NCI-H2107 treated with DMSO at 0.1 percent for 48 hours (cell line): ENCODE measurements at regions not wholly inside any gene's neighbourhood (a gene's known extent, or its start where the extent isn't known, plus 50 kb on each side); places are given as distances from the start of the nearest gene placed in this dataset.

Experiments
- DNase-seq: peaks from one replicate; lab custom pipeline; 2025; ENCODE audit not compliant: unreplicated experiment; lab: John Stamatoyannopoulos, UW

DNA sequence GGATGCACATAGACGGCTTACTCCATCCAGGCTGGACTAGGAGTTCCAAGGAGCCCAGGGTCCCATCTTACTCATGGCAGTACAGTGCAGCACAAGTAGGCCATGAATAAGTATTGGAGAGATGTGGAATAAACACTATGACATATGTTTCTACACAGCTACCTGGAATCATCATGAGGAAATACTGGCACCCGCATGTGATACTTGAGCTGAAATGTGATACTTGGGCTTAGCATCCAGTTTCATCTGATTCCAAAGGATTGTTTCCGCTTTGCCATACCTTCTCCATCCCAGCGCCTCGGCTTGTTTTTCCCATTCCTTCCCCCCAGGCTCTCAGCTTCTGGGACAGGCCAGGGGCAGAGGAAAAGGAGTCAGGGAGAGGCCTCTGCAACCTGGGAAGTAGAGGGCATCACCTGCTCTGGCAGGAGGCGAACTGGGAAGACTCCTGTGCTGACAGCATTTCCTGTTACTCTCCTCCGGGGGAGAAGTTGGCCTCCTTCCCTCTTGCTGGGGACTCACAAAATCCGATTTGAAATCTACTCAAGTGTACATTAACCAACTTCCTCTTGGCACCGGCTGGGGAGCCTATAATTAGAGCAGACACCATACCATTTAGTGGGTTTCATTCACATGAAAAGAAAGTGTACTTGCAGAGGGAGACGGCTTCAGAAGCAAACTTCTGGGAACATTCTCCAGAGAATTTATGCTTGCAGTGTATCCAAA, 187.8 kb downstream of the MIAT start:
- DNase-seq, result peak; percentile 21

DNA sequence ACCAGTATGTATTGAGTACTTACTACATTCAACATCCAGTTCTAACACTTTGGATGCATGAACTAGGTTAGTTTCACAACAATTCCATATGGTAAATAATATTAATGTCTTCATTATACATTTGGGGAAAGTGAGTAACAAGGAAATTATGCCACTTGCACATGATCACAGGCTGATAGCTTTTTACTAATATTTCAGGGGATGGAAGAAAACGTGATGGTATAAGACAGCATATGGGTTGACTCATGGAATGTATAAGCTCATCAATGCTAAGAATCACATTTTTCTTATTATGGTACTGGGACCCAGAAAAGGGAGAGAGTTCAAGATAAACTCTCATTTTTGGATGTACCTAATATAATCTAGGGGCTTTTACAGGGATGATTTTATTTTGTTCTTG, 188.7 kb downstream of the MIAT start:
- no peak for DNase-seq

DNA sequence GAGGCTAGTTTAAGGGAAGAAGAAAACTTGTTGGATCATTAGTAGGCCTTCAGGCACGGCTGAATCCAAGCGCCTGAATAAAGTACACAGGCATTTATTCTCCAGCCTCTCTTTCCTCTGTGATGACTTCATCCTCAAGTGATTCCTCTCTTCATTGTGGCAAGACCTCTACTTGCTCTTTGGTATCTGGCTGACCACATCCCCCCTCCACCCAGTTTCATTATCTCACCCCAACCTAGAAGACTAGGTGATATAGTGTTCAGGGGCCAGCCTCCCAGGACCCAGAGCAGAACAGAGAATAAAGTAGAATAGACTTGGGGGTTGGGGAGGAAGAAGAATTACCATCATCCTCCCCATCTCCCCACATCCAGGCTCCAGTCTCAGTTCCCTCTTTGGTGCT, 189.3 kb downstream of the MIAT start:
- DNase-seq, result no peak

DNA sequence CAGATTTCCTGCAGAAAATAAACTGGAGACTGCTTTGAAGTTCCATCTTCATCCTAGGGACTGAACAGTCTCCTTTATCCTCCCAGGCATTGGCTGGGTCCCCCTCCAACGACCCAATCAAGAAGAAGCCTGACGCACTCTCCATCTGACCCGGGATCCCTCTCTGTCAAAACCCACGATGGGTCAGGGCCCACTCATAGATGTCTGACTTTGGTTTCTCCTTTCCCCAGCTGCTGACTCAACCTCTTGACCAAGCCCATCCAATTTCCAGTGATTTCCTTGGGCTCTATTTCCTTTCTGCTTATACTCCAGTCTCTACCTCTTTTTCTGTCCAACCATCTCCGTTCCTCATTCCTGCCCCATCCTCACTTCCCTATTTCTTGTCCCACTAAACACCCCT, 189.7 kb downstream of the MIAT start:
- no peak for DNase-seq

DNA sequence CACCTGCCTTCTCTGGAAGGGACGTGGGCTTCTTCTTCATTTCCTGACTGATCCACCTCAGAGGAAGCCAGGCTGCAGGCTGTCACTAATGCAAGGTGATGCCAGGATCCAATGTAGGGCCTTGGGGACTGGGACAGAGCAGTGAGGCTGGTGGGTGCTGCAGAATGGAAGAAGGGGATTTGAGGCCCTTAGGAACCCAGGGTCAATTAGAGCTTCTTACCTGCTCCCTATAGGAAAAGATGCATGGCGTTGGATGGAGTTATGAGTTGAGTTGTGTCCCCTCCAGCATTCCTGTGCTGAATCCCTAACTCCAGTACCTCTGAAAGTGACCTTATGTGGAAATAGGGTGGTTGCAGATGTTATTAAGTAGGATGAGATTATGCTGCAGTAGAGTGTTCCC, 190.4 kb downstream of the MIAT start:
- no peak for DNase-seq

DNA sequence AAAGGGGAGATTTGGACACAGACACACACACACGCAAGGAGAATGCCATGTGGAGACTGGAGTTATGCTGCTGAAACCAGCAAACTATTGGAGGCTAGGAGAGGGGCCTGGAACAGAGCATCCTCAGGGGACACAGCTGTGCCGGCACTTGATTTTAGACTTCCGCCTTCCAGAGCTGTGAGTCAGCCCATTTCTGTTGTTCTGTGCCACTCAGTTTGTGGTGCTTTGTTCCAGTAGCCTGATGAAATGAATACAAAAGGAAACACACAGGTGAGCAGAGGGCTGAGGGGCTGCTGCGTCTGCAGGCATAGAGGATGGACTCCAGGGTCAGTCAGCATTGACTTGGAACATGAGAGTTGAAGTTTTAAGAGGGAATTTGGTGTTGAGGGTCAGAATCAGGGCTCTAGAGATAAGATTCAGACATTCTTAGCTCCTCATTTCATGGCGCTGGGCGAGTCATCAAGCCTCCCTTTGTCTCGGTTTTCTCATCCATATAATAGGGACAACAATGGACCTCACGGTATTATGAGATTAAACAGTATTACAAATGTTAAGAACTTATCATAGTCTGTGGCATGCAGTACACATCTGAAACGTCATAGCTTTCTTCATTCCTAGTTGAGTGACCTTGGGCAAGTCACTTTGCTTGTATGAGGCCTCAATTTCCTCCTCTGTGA, 191.0 kb downstream of the MIAT start:
- DNase-seq, result no peak

DNA sequence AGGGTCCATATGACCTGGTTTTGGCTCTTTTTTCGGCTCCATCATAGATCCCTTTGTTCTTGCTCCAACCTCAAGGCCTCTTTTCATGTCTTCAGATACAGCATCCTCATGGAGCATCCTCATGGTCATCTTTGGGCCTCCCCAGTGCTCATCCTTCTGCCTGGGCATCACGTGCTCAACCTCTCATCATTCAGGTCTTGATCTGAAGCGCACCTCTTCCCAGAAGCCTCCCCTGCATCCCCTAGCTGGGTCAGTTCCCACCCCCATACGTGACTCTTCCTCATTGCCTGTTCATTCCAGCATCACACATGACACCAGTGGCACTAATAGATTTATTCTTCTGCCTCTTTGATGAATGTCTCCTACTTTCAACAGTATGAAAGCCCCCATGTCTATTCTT, 192.2 kb downstream of the MIAT start:
- DNase-seq, result no peak

DNA sequence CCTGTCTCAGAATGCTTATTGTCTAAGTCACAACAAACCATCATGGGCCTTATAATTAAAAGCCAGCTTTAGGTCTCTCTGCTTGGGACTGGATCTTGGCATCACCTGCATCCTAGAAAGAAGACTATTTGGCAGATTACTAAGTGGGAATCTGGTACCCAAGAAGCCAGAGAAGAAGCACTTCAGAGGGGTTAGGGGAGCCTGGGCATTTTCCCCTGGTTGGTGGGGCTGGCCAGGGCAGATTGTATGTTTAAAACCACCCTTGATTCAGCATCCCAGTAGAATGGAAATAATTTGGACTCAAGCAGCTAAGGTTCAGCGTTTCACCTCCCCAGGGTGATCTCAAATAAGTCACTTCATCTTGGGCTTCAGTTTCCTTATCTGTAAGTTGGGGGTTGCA, 193.7 kb downstream of the MIAT start:
- DNase-seq, result no peak

DNA sequence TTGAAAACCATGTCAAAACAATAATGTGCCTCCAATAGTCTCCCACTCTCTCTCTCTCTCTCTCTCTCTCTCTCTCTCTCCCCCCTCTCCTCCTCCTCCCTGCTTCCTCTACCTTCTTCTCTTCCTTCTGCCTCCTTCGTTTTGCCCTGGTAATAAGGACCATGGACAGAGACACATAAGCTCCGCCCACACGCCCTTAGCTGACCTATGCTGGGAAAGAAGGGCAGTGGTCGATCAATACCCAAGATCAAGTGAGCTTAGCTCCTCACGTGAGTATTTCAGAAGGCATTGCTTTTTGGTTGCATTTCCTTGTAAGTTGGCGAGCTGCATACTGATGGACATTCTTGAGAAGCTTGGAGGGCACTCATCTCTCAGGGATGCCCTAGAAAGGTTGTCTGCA, 194.8 kb downstream of the MIAT start:
- DNase-seq, result no peak

DNA sequence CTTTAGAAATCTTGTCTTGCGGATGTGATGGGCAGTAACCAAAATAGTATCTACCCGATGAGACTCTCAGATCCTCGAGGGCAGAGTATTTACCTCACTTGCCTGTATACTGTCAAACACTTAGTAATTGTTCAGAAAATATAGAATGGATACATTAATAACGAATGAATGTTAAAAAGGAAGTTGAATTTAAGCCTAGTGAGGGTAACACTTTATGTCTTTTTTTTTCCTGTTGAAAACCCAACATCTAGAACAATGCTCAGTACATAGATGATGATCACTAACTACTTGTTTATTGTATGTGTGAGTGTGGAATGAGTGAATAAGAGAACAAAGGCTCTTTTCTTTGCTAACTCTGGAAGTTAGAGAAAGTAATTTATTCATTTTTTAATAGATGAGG, 195.7 kb downstream of the MIAT start:
- DNase-seq, result no peak

DNA sequence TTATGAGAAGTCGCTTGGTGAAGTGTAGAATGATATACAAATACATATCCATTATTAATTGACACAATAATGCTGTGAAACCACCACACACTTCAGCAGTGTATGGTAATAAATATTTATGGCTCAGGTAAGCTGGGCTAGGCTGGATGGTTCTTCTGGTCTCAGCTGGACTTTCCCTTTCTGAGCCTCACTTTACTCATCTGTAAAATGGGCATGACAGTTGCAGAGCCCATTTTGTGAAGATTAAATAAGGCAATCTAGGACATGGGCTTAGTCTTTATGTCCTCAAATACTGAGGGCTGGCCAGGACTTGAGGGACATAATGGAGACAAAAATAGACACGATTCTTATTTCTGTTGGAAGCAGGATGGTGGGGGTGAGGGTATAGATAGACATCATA, 196.1 kb downstream of the MIAT start:
- no peak for DNase-seq

DNA sequence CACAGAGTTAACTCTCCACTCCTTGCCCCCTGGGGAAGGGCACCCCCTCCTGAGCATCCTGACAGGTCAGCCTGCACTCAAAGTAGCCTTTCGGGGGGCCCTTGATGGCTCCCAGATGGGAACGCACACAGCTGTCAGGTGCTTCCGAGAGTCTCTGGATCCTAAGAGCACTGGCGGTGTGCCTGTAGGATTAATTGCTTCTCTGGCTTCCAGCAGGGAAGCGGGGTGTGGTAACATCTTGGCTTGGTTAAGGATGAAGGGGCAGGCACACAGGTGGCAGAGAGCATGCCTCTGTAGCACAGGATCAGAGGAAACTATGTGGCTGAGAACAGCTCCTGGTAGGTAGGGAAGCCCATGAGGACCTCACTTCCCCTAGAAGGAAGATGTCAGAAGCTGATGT, 199.8 kb downstream of the MIAT start:
- no peak for DNase-seq

DNA sequence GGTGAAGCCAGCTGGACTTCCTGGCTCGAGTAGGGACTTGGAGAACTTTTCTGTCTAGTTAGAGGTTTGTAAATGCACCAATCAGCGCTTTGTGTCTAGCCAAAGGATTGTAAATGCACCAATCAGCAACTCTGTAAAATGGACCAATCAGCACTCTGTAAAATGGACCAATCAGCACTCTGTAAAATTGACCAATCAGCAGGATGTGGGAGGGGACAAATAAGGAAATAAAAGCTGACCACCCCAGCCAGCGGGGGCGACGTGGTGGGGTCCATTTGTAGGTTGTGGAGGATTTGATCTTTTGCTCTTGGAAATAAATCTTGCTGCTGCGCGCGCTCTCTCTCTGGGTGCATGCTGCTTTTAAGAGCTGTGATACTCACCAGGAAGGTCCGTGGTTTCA, 202.9 kb downstream of the MIAT start:
- no peak for DNase-seq

DNA sequence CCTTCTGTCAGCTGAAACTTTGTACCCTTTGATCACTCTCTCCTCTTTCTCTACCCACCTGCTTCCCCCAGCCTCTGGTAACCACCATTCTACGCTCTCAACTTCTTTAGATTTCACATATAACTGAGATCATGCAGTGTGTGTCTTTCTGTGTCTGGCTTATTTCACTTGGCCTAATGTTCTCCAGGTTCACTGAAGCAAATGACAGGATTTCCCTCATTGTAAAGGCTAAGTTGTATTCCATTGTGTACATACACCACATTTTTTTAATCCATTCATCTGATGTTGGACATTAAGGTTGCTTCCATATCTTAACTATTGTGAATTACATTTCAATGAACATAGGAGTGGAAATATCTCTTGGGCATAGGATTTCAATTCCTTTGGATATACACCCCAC, 207.6 kb downstream of the MIAT start:
- no peak for DNase-seq

DNA sequence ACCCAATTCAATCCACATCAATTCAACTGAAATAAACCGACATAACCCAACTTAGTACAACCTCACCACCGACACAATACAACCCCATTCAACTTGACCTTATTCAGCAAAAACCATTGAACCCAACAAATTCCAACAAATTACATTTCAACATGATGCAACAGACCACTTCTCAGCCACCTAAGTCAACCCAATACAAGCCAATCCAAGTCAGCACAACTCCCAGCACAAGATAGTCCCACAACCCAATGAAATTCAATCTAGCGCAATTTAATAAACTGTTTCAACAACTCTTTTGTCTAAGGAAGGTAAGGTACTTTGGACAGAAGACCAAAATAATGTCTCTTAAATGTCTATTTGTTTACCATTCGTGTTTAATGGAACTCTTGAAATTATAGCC, 226.0 kb downstream of the MIAT start:
- DNase-seq, result no peak

DNA sequence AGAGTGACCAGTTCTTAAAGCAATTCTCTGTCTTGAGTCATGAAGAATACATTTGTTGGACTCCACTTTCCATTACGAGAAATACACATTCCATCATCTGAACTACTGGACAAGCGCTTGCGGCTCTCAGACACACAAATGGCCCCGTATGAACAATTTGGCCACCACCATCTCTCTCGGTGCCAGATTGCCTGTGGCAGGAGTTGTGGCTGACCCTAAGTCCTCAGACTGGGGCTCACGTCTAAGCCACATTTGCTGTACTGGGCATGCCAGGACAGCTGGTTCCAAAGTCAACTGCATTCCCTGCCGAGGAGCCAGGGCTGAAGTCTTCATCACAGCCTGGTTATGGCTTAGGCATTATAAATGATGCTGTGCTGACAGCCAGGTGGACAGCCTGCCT, 227.5 kb downstream of the MIAT start:
- no peak for DNase-seq

DNA sequence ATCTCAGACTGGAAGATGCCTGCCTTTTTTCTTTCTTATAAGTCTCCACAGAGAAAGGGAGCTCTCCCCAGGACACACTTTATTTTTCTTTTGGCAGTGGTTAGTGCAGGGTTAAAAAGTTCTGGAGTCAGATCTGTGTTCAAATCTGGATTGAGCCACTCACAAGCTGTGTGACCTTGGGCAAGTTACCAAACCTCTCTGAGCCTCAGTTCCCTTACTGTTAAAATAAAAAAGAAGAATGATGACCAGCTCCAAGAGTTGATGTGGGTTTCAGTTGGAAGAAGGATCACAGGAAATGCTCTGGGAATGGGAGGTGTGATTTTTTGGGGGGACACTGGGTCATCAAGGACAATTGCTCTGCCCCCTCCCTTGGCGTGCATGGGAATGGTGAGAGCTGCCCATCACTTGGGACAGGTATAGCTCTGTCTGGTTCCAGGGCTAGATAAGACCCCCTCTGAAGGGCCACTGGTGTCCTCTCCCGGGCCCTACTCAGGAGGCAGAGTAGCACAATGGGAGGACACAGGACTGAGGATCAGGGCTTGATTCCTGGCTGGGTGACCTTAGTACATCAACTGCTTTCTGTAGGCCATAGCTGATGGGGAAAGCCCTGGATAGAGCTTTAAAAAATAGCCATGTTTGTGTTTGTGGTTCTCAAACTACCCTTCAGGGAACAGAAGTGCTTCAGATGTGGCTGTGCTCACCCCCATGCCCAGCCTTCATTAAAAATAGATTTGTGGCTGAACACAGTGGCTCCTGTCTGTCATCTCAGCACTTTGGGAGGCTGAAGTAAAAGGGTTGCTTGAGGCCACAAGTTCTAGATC, 228.3 kb downstream of the MIAT start:
- no peak for DNase-seq

DNA sequence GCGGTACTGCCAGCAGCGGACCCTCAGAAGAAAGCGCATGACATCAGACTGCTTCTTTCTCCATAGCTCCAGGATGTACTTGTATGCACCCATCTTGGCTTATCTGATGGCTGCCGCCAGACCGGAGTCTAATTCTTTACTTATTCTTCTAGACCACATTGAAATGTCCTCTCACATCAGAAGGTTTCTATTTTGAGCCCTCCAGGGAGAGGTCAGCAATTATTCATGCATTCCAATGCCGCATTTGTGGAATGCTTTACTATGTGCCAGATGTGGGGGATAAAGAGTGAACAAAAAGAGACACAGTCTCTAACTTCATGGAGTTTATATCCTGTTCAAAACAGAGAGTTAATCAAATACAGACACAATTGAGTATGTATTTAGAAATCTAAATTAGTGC, 230.1 kb downstream of the MIAT start:
- DNase-seq, result no peak

DNA sequence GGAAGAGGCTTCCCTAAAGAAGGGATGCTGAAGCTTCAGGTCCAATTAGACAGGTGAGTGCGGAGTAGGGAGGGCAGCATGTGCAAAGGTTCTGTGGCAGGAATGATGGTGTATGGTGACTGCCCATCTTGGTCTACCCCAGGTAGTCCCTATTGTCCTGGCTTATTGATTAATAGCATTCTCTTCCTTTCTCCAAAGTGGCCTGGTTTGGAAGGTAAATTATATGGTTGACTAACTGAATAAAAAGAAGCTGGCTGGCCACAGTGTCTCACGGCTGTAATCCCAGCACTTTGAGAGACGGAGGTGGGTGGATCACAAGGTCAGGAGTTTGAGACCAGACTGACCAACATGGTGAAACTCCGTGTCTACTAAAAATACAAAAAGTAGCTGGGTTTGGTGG, 230.5 kb downstream of the MIAT start:
- DNase-seq, result no peak

DNA sequence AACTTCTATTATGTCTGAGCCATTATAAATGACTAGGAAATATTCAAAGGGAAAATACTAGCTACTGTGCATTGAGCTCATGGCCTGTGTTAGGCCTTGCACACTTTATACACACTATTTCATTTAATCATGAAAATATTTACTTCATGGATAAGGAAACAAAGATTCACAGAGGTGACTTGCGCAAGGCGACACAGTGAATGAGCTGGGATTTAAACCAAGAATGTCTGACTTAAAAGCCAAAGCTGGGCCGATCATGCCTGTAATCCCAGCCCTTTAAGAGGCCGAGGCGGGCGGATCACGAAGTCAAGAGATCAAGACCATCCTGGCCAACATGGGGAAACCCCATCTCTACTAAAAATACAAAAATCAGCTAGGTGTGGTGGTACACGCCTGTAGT, 231.5 kb downstream of the MIAT start:
- no peak for DNase-seq

DNA sequence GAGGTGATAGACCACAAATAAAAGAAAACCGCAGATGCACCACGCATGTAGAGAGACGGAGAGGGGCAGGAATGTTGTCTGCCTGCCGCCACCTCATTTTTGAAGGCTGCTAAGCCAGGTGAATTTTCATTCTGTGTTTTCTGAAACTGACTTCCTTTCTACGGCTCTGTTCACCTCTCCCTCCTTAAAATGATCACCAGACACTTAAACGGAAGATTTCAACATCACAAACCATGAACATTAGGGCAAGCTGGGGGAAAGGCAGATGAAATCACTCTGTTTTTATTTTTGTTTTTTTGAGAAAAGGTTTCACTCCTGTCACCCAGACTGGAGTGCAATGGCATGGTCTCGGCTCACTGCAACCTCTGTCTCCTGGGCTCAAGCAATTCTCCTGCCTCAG, 232.4 kb downstream of the MIAT start:
- no peak for DNase-seq

DNA sequence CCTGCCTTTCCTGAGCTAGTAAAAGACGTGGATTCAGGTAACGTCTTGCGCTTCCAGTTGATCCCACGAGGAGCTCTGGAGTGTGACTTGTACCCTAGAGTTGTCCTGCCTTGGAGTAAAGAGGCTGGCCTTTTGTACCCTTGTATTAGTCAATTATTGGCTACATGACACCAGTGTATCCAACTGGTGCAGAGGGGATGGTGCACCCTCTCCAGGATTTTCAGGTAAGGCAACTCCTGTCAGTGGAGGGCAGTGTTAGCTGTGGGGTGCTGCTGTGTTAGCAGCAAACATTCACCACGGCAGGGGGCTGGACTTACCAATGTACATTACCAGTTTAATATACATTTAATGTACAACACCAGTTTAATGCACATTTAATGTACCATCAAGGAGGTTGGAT, 233.5 kb downstream of the MIAT start:
- DNase-seq, result no peak
